CD4-positive, CD25-positive, alpha-beta regulatory T cell (primary cell): ENCODE measurements at regions not wholly inside any gene's neighbourhood (a gene's known extent, or its start where the extent isn't known, plus 50 kb on each side); places are given as distances from the start of the nearest gene placed in this dataset.

Experiments
- ATAC-seq, 2 donors: fragments of 150-1000 bp; cut with Tn5 transposase; one replicate each; pipeline ENCODE4 v1.10.0; 2021; ENCODE audit warnings: low read depth in 2 of 2, moderate number of reproducible peaks in 2 of 2, moderate library complexity in 1 of 2
- DNase-seq, 3 donors: peaks; one replicate each; pipeline versions ENCODE4 v3.0.0 to v3.0.0-alpha.2; 2012 to 2022; ENCODE audit warnings: mixed read lengths in 1 of 3
- H3K27ac ChIP-seq: one replicate; pipeline ENCODE4 v1.7.0; 2013; ENCODE audit warnings: mild to moderate bottlenecking, low read length; ENCODE audit not compliant: insufficient read depth, poor library complexity, severe bottlenecking
- H3K27me3 ChIP-seq: one replicate; pipeline ENCODE4 v1.7.0; 2013; ENCODE audit warnings: low read length; ENCODE audit not compliant: control insufficient read depth, insufficient read depth
- H3K36me3 ChIP-seq: one replicate; pipeline ENCODE4 v1.7.0; 2013; ENCODE audit warnings: mild to moderate bottlenecking, low read length, moderate library complexity; ENCODE audit not compliant: control insufficient read depth, insufficient read depth
- H3K4me1 ChIP-seq: 2 replicates; pipeline ENCODE4 v1.7.0; 2013; ENCODE audit warnings: mild to moderate bottlenecking, low read length; ENCODE audit not compliant: insufficient read depth, control insufficient read depth, poor library complexity, severe bottlenecking
- H3K4me3 ChIP-seq: one replicate; pipeline ENCODE4 v1.7.0; 2013; ENCODE audit warnings: low read depth, mild to moderate bottlenecking, low read length, moderate library complexity
- H3K9me3 ChIP-seq, 2 experiments: 1 replicate in 1 of 2; 2 replicates in 1 of 2; pipeline ENCODE4 v1.7.0; 2013; ENCODE audit warnings: low read length in 2 of 2, mild to moderate bottlenecking in 1 of 2, moderate library complexity in 1 of 2; ENCODE audit not compliant: control insufficient read depth in 2 of 2
- H3K27ac Mint-ChIP-seq, 3 donors: one replicate each; pipeline ENCODE4 v1.8.0; 2020 to 2022; ENCODE audit warnings: mild to moderate bottlenecking in 3 of 3, mixed read lengths in 3 of 3, moderate library complexity in 2 of 3
- H3K27me3 Mint-ChIP-seq: one replicate; pipeline ENCODE4 v1.8.0; 2022; ENCODE audit warnings: mild to moderate bottlenecking, mixed read lengths
- H3K36me3 Mint-ChIP-seq: one replicate; pipeline ENCODE4 v1.8.0; 2020; ENCODE audit warnings: mixed read lengths
- H3K4me1 Mint-ChIP-seq, 4 donors: one replicate each; pipeline ENCODE4 v1.8.0; 2020 to 2022; ENCODE audit warnings: mixed read lengths in 4 of 4, mild to moderate bottlenecking in 1 of 4
- H3K4me3 Mint-ChIP-seq, 4 donors: one replicate each; pipeline ENCODE4 v1.8.0; 2020 to 2022; ENCODE audit warnings: mild to moderate bottlenecking in 4 of 4, mixed read lengths in 4 of 4, moderate library complexity in 3 of 4
- H3K9me3 Mint-ChIP-seq, 7 donors: one replicate each; pipeline ENCODE4 v1.8.0; 2020 to 2022; ENCODE audit warnings: mixed read lengths in 7 of 7, mild to moderate bottlenecking in 3 of 7, moderate library complexity in 2 of 7

GRCh38 chr18:24986666-24987302 is 365.2 kb downstream of the ZNF521 start:
- no peaks in the 10 kb centered on the region for H3K27me3 ChIP-seq
- no peaks in the 10 kb centered on the region for H3K4me1 Mint-ChIP-seq
- DNase-seq (no peak), ATAC-seq (no peak)
- H3K4me1 ChIP-seq: no peaks in the 10 kb centered on the region
- no peaks in the 10 kb centered on the region for H3K36me3 ChIP-seq
- no peak overlapping the region for H3K4me3 ChIP-seq
- no peak overlapping the region for H3K27ac ChIP-seq
- H3K36me3 Mint-ChIP-seq: no peaks in the 10 kb centered on the region
- no peaks in the 10 kb centered on the region for H3K27me3 Mint-ChIP-seq
- H3K9me3 ChIP-seq: no peaks in the 10 kb centered on the region
- peaks cover 0 to 4% (median 0%) of the 10 kb centered on the region in 7 donors for H3K9me3 Mint-ChIP-seq
- no peak overlapping the region for H3K4me3 Mint-ChIP-seq
- no peak overlapping the region for H3K27ac Mint-ChIP-seq

DNA sequence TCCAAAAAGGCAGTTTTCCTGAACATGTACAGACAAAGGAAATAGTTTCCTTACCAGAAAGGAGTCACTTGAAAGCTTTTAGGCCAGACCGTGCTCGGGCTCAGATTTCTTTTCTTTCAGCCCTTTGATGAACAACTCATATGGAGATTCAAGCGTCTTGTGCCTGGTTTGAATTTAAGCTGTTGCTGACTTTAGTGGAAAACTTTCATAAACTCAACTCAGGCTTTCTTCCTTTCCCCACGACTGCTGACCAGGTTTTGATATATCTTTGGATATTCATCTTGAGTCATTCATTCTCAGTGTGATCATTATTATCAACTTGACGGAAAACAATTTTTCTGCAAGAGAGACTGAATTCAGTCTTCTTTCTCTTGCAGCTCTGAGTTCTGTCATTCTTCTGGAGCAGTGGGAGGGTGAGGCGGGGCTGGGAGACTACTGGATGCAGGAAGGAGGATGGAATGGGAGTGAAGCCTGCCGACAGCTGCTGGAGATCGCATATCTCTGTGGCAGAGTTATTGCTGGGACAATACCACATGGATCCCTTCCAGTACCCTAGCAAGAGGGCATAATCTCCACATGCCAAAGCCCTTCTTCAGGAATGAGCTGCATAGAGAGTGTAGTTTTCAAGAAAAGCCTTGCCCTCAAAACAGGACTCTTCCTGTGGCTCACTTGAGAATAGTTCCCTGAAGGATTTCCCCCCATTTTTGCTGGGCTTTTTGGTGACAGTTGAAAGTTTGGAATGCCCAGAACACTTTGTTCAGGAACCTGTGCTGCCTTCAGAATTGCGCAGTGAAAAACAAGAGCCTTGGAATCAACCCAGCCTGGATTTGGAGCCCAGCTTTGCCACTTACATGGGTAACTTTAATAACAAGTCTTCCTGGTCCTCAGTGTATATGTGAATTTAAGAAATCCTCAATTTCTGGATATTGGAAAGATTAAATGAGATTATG is 364.4 kb downstream of the ZNF521 start:
- Histone ChIP-seq H3K4me3 (no peak overlapping the region), H3K27me3 (no peaks in the 10 kb centered on the region), H3K36me3 (no peaks in the 10 kb centered on the region), H3K4me1 (no peaks in the 10 kb centered on the region), H3K27ac (no peak overlapping the region), H3K9me3 (no peaks in the 10 kb centered on the region)
- no peaks in the 10 kb centered on the region for H3K4me1 Mint-ChIP-seq
- ATAC-seq (no peak), DNase-seq (no peak)
- no peak overlapping the region for H3K4me3 Mint-ChIP-seq
- no peaks in the 10 kb centered on the region for H3K36me3 Mint-ChIP-seq
- H3K27ac Mint-ChIP-seq: no peak overlapping the region
- no peaks in the 10 kb centered on the region for H3K9me3 Mint-ChIP-seq
- H3K27me3 Mint-ChIP-seq: no peaks in the 10 kb centered on the region

DNA sequence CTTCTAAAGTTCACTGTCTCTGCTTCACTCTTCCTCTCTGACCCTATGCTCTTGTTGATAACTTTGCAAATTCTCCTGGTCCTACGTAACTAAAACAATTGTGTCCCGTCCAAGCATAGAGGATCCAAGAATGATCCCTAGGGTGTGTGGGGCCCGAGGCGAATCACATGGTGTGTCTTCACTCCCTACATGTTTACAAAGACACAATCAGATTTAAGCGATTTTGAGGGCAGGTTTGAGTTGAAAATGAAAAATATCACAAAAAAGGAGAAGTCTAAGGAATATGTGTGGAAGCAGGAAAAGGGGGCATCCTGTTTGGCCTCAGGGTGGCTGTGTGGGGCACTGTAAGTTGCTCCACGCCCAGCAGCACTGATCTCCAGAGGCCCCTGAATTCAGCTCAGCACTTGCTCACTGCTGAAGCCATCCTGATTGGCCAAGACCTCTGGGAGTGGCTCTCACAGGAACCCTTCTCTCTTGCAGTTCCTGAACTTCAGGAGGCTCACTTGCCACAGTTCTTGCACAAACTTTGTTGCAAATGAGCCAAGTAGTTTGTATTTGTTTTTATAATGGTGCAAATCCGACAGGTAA is 363.6 kb downstream of the ZNF521 start:
- Mint-ChIP-seq H3K27me3 (no peaks in the 10 kb centered on the region), H3K4me3 (no peak overlapping the region), H3K9me3 (no peaks in the 10 kb centered on the region), H3K27ac (no peak overlapping the region), H3K36me3 (no peaks in the 10 kb centered on the region), H3K4me1 (no peaks in the 10 kb centered on the region)
- ATAC-seq: no peak
- Histone ChIP-seq H3K4me1 (no peaks in the 10 kb centered on the region), H3K9me3 (no peaks in the 10 kb centered on the region), H3K27me3 (no peaks in the 10 kb centered on the region), H3K36me3 (no peaks in the 10 kb centered on the region), H3K27ac (no peak overlapping the region), H3K4me3 (no peak overlapping the region)
- DNase-seq: no peak

DNA sequence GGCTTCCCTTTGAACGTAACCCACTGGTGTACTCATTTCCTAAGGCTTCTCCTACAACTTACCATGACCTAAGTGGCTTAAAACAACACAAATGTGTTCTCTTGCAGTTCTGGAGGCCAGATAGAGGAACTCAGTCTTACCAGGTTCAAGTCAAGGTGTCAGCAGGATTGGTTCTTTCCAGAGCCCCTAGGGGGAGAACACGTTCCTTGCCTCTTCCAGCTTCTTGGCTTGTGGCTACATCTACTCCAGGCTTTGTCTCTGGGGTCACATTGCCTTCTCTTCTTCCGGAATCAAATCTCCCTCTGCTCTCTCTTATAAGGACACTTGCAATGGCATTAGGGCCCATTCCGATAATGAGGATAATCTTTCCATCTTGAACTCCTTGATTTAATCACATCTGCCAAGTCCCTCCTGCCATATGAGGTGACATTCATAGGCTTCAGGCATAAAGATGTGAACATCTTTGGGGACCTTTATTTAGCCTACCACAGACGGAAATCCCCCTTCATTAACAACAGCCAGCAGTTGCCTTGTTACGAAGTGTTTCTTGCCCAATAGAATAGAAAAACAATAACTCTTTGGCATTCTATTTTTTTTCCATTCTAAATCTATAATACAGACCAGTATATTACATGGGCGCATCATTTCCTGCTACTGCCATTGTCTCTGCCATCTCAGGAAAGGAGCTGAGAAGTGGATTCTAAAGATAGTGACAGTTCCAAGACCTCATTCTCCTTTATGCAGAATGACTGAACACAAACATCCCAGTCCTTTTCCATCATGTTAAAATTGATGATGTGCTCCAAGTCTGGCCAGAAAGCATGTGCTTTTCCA is 362.0 kb downstream of the ZNF521 start:
- H3K4me3 ChIP-seq: no peak overlapping the region
- no peaks in the 10 kb centered on the region for H3K9me3 ChIP-seq
- no peak overlapping the region for H3K4me3 Mint-ChIP-seq
- DNase-seq (no peak), ATAC-seq (no peak)
- no peaks in the 10 kb centered on the region for H3K36me3 Mint-ChIP-seq
- H3K4me1 Mint-ChIP-seq: no peaks in the 10 kb centered on the region
- H3K4me1 ChIP-seq: no peaks in the 10 kb centered on the region
- H3K9me3 Mint-ChIP-seq: no peaks in the 10 kb centered on the region
- no peaks in the 10 kb centered on the region for H3K36me3 ChIP-seq
- H3K27me3 ChIP-seq: no peaks in the 10 kb centered on the region
- no peak overlapping the region for H3K27ac ChIP-seq
- H3K27me3 Mint-ChIP-seq: no peaks in the 10 kb centered on the region
- H3K27ac Mint-ChIP-seq: no peak overlapping the region

- Histone ChIP-seq H3K36me3 (no peaks in the 10 kb centered on the region), H3K27me3 (no peaks in the 10 kb centered on the region), H3K4me3 (no peak overlapping the region), H3K9me3 (no peaks in the 10 kb centered on the region), H3K27ac (no peak overlapping the region), H3K4me1 (no peaks in the 10 kb centered on the region)
- no peak overlapping the region for H3K27ac Mint-ChIP-seq
- H3K27me3 Mint-ChIP-seq: no peaks in the 10 kb centered on the region
- no peaks in the 10 kb centered on the region for H3K9me3 Mint-ChIP-seq
- H3K36me3 Mint-ChIP-seq: no peaks in the 10 kb centered on the region
- DNase-seq (no peak), ATAC-seq (no peak)
- H3K4me1 Mint-ChIP-seq: no peaks in the 10 kb centered on the region
- no peak overlapping the region for H3K4me3 Mint-ChIP-seq
Measured at GRCh38 chr18:24990671-24991134, 361.3 kb downstream of the ZNF521 start.

GRCh38 chr18:24991141-24992060 is 360.6 kb downstream of the ZNF521 start:
- no peak overlapping the region for H3K4me3 Mint-ChIP-seq
- no peak overlapping the region for H3K27ac Mint-ChIP-seq
- H3K36me3 ChIP-seq: no peaks in the 10 kb centered on the region
- no peaks in the 10 kb centered on the region for H3K27me3 ChIP-seq
- DNase-seq: no peak
- no peaks in the 10 kb centered on the region for H3K9me3 ChIP-seq
- H3K4me1 Mint-ChIP-seq: no peaks in the 10 kb centered on the region
- H3K4me3 ChIP-seq: no peak overlapping the region
- no peaks in the 10 kb centered on the region for H3K36me3 Mint-ChIP-seq
- no peak overlapping the region for H3K27ac ChIP-seq
- no peaks in the 10 kb centered on the region for H3K27me3 Mint-ChIP-seq
- ATAC-seq: no peak
- no peaks in the 10 kb centered on the region for H3K9me3 Mint-ChIP-seq
- no peaks in the 10 kb centered on the region for H3K4me1 ChIP-seq

- ATAC-seq: no peak
- H3K36me3 ChIP-seq: no peaks in the 10 kb centered on the region
- H3K4me1 ChIP-seq: no peaks in the 10 kb centered on the region
- DNase-seq: no peak
- no peaks in the 10 kb centered on the region for H3K9me3 ChIP-seq
- no peaks in the 10 kb centered on the region for H3K4me1 Mint-ChIP-seq
- H3K9me3 Mint-ChIP-seq: peaks cover 0 to 4% (median 0%) of the 10 kb centered on the region in 7 donors
- no peaks in the 10 kb centered on the region for H3K27me3 Mint-ChIP-seq
- H3K27me3 ChIP-seq: no peaks in the 10 kb centered on the region
- peak overlapping the region in 1 of 4 donors; percentile 81 for H3K4me3 Mint-ChIP-seq
- no peaks in the 10 kb centered on the region for H3K36me3 Mint-ChIP-seq
- no peak overlapping the region for H3K27ac Mint-ChIP-seq
- no peak overlapping the region for H3K27ac ChIP-seq
- H3K4me3 ChIP-seq: no peak overlapping the region
Measured at GRCh38 chr18:24992491-24992890, 359.5 kb downstream of the ZNF521 start.
